ENCODE measurements at regions not wholly inside any gene's neighbourhood (a gene's known extent, or its start where the extent isn't known, plus 50 kb on each side); places are given as distances from the start of the nearest gene placed in this dataset.
A peak's percentile ranks its signal among the peaks of the same experiment; 100 is the strongest.
"Not testable (repeated sequence)": the region's sequence is repeated elsewhere in the genome, so short reads cannot be mapped to it uniquely, and the experiment has no call there.

GRCh38 chr9:42239445-42240260 is 56.2 kb downstream of the SPATA31A6 start:
- DNase-seq (ENCODE audit: low spot score); H3K27me3 Mint-ChIP-seq; H3K36me3 Mint-ChIP-seq; ATAC-seq; H3K27ac Mint-ChIP-seq; H3K9me3 Mint-ChIP-seq; H3K4me1 Mint-ChIP-seq (ENCODE audit: low read depth in 2 of 2); H3K4me3 Mint-ChIP-seq: not testable (repeated sequence)

DNA sequence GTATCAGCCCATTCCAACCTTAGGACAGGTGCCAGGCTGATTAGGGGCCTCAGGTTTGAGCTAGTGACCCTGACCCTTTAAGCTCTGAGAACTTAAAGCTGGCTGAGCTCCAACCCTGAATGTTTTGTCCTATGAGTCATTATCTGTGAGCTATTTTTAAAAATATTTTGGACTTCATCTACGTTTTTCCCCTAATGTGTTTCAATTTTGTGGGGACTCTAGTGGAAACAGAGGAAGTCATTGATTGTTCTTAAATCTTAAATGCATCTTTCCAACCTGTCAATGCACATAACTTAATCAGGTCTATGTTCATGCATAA is 56.8 kb downstream of the SPATA31A6 start:
- not testable (repeated sequence) for H3K27ac Mint-ChIP-seq; DNase-seq (ENCODE audit: low spot score); H3K9me3 Mint-ChIP-seq; H3K27me3 Mint-ChIP-seq; ATAC-seq; H3K4me3 Mint-ChIP-seq; H3K36me3 Mint-ChIP-seq; H3K4me1 Mint-ChIP-seq (ENCODE audit: low read depth in 2 of 2)

GRCh38 chr9:42243211-42243610 is 59.8 kb downstream of the SPATA31A6 start:
- H3K4me3 Mint-ChIP-seq; ATAC-seq; H3K27me3 Mint-ChIP-seq; H3K27ac Mint-ChIP-seq; DNase-seq (ENCODE audit: low spot score); H3K36me3 Mint-ChIP-seq; H3K9me3 Mint-ChIP-seq; H3K4me1 Mint-ChIP-seq (ENCODE audit: low read depth in 2 of 2): not testable (repeated sequence)

DNA sequence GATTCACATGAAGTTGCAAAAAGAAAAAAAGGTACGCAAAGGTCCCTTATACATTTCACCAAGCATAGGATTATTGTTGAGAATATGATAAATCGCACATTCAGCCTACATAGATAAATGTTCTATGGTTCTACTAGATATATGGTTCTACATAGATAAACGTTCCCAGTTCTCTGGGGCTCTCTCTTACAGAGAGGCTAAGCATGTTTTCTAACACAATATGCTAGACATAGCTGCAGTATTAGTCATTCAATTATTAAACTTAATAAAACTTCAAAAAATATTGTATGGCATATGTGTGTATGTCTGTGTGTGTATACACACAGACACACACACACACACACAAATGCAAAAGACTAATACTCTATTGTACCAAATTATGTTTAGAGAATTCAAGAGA is 60.4 kb downstream of the SPATA31A6 start:
- H3K36me3 Mint-ChIP-seq; DNase-seq (ENCODE audit: low spot score); H3K27ac Mint-ChIP-seq; H3K27me3 Mint-ChIP-seq; H3K4me1 Mint-ChIP-seq (ENCODE audit: low read depth in 2 of 2); H3K9me3 Mint-ChIP-seq; H3K4me3 Mint-ChIP-seq: not testable (repeated sequence)
- peak in 1 of 2 donors; percentile 20 for ATAC-seq

DNA sequence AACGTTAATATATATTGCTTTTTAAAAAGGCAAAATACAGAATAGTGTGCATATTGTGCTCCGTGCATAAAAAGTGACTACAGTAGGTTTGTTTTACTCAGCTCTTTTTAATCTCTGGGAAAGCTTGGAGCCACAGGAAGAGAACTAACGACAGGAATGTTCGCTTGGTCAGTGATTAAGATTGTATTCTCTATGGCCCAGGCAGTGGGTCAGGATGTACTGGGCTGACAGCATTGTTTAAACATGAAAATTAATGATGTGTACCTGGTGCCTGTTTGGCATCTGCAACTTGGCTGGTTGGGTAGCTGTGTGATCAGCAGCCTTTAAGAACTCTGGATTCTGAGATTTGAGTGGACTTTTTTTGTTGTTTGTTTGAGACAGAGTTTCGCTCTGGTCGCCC is 85.3 kb downstream of the SPATA31A6 start:
- H3K27ac Mint-ChIP-seq; H3K4me3 Mint-ChIP-seq; DNase-seq (ENCODE audit: low spot score); H3K9me3 Mint-ChIP-seq; ATAC-seq; H3K36me3 Mint-ChIP-seq; H3K4me1 Mint-ChIP-seq (ENCODE audit: low read depth in 2 of 2); H3K27me3 Mint-ChIP-seq: not testable (repeated sequence)

GRCh38 chr9:42269171-42269570 is 85.7 kb downstream of the SPATA31A6 start:
- H3K4me3 Mint-ChIP-seq; H3K9me3 Mint-ChIP-seq; ATAC-seq; H3K36me3 Mint-ChIP-seq; H3K27ac Mint-ChIP-seq; H3K27me3 Mint-ChIP-seq; H3K4me1 Mint-ChIP-seq (ENCODE audit: low read depth in 2 of 2); DNase-seq (ENCODE audit: low spot score): not testable (repeated sequence)

DNA sequence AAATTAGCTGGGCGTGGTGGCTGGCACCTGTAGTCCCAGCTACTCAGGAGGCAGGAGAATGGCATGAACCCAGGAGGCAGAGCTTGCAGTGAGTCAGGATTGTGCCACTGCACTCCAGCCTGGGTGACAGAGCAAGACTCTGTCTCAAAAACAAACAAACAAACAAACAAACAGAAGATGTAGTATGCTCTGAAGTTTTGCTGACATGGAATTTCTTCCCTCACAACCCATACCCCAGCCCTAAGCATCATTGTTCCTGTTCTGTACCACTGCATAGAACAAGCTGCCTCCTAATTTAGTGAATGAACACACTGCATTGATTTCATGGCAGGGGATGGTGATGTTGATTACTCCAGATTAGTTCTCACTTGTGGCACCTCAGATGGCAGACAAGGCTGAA is 89.7 kb downstream of the SPATA31A6 start:
- not testable (repeated sequence) for DNase-seq (ENCODE audit: low spot score); H3K27me3 Mint-ChIP-seq; ATAC-seq; H3K27ac Mint-ChIP-seq; H3K4me1 Mint-ChIP-seq (ENCODE audit: low read depth in 2 of 2); H3K4me3 Mint-ChIP-seq; H3K9me3 Mint-ChIP-seq; H3K36me3 Mint-ChIP-seq

DNA sequence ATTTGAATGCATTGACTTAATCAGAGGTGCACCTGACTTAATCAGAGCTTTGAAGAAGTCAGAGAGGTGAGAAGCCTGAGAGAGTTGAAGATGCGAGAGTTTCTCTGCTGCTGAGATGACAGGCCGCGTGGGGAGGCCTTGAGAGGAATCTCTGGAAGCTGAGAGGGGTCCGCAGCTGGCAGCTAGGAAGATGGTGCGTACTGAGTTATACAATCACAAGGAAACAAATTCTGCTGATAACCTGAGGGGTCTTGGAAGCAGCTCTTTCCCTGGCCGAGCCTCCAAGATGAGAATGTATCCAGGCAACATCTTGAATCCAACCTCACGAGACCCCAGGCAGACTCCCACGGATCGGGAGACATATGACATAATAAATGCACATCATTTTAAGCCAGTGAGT is 91.7 kb downstream of the SPATA31A6 start:
- Mint-ChIP-seq H3K4me1 (ENCODE audit: low read depth in 2 of 2) (no peaks in the 10 kb centered on the region), H3K27ac (no peak overlapping the region), H3K36me3 (no peaks in the 10 kb centered on the region), H3K9me3 (peaks cover 6% of the 10 kb centered on the region), H3K27me3 (no peaks in the 10 kb centered on the region), H3K4me3 (no peak overlapping the region)
- no peak for DNase-seq (ENCODE audit: low spot score)
- no peak for ATAC-seq

DNA sequence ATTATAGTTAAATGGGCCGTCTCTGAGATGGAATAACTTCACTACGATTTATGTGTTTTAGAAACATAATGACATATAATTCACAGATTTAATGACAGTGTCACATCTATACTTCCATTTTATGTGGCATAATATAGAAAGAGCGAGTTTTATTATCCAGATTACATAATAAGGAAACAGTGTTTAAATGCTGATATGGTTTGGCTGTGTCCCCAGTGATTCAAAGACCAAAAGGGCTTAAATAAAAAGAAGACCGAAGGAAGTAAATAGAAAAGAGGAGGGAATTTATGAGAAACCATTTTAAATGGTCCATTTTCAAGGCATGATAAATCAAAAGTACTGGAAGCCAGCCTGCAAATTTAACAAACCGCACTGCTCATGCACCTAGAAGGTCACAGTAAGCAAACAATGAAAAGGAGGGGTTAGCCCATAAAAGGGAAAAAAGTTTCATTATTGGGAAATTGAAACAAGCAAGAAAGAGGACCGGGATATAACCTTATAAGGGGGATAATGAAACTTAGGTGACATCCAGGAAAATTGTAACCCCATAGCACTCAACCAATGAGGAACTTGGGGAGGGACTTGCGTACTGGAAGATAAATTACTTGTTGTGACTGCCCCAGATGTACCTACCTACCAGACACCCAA is 99.2 kb downstream of the SPATA31A6 start:
- H3K4me3 Mint-ChIP-seq; H3K27ac Mint-ChIP-seq; H3K27me3 Mint-ChIP-seq; H3K4me1 Mint-ChIP-seq (ENCODE audit: low read depth in 2 of 2); DNase-seq (ENCODE audit: low spot score); ATAC-seq; H3K36me3 Mint-ChIP-seq: not testable (repeated sequence)
- peaks cover 11% of the 10 kb centered on the region for H3K9me3 Mint-ChIP-seq

DNA sequence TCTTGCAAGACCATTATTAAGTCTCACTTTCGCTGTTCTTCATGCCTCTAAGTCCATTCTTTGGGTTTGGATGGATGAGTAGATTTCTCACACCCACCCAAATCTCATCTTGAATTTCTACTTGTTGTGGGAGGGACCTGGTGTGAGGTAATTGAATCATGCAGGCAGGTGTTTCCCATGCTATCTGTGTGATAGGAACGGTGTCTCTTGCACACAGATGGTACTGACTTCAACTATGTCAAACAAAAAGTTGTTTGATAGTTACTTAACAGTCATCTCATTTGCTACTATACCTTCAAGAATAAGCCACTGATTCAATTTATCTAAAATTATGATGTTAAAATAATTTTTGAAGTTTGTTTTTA is 99.7 kb downstream of the SPATA31A6 start:
- ATAC-seq; DNase-seq (ENCODE audit: low spot score); H3K4me1 Mint-ChIP-seq (ENCODE audit: low read depth in 2 of 2); H3K4me3 Mint-ChIP-seq; H3K27me3 Mint-ChIP-seq; H3K27ac Mint-ChIP-seq; H3K36me3 Mint-ChIP-seq: not testable (repeated sequence)
- peaks cover 11% of the 10 kb centered on the region for H3K9me3 Mint-ChIP-seq

DNA sequence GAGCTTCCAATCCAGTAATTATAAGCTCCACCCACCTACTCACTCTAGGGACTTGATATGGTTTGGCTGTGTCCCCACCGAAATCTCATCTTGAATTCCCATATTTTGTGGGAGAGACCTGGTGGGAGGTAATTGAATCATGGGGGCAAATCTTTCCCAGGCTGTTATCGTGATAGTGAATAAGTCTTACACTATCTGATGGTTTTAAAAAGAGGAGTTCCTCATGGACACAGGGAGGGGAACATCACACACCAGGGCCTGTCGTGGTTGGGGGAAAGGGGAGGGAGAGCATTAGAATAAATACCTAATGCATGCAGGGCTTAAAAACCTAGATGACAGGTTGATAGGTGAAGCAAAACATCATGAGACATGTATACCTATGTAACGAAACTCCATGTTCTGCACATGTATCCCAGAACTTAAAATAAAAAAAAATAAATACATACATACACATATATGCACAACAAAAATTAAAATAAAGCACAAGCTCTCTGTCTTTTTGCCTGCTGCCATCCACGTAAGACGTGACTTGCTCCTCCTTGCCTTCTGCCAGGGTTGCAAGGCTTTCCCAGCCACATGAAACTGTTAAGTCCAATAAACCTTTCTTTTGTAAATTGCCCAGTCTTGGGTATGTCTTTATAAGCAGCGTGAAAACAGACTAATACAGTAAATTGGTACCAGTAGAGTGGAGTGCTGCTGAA is 102.8 kb downstream of the SPATA31A6 start:
- not testable (repeated sequence) for H3K36me3 Mint-ChIP-seq; H3K4me3 Mint-ChIP-seq; H3K4me1 Mint-ChIP-seq (ENCODE audit: low read depth in 2 of 2); H3K27ac Mint-ChIP-seq; DNase-seq (ENCODE audit: low spot score); H3K27me3 Mint-ChIP-seq; ATAC-seq; H3K9me3 Mint-ChIP-seq

DNA sequence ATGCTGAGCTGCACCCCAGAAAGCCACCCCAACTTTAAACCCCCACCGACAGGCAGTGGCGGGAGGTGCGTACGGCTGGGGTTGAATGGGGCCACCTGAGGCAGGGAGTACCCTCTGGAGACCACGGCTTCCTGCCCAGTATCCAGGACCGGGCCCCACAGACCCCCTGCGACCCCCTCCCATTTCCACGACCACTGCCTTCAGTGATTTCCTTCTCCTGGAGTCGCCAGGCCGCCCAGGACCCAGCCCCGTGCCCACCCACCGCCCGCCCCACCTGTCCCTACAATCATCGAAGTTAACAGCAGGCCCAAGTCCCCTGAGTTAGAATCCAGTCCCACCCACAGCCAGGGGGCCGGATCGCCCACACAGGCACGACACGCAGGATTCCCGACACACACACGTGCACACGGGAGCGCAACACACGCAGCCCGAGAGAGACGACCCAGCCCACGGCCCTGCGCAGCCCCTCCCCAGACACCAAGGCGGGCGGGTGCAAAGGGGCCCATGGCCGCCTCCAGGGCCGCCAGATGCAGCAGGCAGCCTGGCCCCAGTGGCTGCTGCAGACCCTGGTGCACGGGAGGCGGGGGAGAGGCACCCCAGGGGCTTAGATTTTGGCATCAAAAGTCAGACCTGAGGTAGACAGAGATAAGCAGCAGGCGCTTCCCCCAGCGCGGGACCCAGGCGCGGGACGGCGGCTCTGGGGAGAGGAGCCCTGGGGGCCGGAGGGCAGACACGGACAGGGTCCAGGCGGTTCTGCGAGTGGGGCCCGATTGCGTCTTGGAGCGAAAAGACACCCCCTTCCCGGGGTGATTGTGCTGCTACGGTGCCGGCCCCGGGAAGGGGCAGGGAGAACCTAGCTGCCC is 104.8 kb downstream of the SPATA31A6 start:
- H3K4me3 Mint-ChIP-seq; H3K4me1 Mint-ChIP-seq (ENCODE audit: low read depth in 2 of 2); H3K27ac Mint-ChIP-seq; H3K36me3 Mint-ChIP-seq; DNase-seq (ENCODE audit: low spot score); H3K27me3 Mint-ChIP-seq; H3K9me3 Mint-ChIP-seq: not testable (repeated sequence)
- ATAC-seq = peak; percentile 48 to 50

GRCh38 chr9:42288865-42289229 is 105.4 kb downstream of the SPATA31A6 start:
- not testable (repeated sequence) for H3K4me3 Mint-ChIP-seq; H3K36me3 Mint-ChIP-seq; DNase-seq (ENCODE audit: low spot score); H3K27me3 Mint-ChIP-seq; H3K4me1 Mint-ChIP-seq (ENCODE audit: low read depth in 2 of 2); H3K27ac Mint-ChIP-seq; H3K9me3 Mint-ChIP-seq
- ATAC-seq = peak in 1 of 2 donors; percentile 43

GRCh38 chr9:42300124-42300523 is 116.7 kb downstream of the SPATA31A6 start:
- not testable (repeated sequence) for ATAC-seq

More at GRCh38 chr9:42300124-42300523, 116.7 kb downstream of the SPATA31A6 start:
- H3K36me3 Mint-ChIP-seq; H3K27ac Mint-ChIP-seq; H3K4me1 Mint-ChIP-seq (ENCODE audit: low read depth in 2 of 2); H3K9me3 Mint-ChIP-seq; DNase-seq (ENCODE audit: low spot score); H3K27me3 Mint-ChIP-seq; H3K4me3 Mint-ChIP-seq: not testable (repeated sequence)
